Right ventricle myocardium inferior (tissue), 1 donor: ENCODE measurements at regions not wholly inside any gene's neighbourhood (a gene's known extent, or its start where the extent isn't known, plus 50 kb on each side); places are given as distances from the start of the nearest gene placed in this dataset.
"Not testable (repeated sequence)": the region's sequence is repeated elsewhere in the genome, so short reads cannot be mapped to it uniquely, and the experiment has no call there.

Experiments
- ATAC-seq: fragments of 200-7000 bp; cut with Tn5 transposase; one replicate; pipeline ENCODE4 v1.9.1; 2020; ENCODE audit warnings: mild to moderate bottlenecking, moderate library complexity
- DNase-seq: peaks from one replicate; pipeline ENCODE4 v3.0.0; 2021; ENCODE audit errors: missing footprints
- intact Hi-C: fragments of 100-400 bp; cut with DNase I; formaldehyde crosslinking; loops from one replicate; pipeline ENCODE4 v1.11.0; 2022
- donor health status: DM: no; HTN: yes; CAD: no; lungs with severe emphysema.

DNA sequence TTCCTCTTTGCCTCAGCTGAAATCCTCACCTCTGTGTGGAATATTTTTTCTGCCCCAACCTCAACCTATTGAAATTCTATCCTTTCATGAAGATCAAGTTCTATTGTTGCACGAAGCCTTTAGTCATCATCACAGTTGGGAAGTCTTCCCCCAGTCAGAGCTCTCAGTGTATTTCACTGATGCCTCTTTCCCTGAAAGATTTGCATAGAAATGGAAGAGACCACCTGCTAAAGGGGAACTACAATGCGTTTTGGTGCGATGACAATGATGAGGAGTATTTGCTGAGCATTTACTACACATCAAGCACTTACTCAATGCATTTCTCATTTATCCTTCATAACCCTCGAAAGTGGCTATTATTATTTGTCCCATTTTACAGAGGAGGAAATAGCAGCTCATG, 151.2 kb upstream of the KLF3 start:
- intact Hi-C loops: no loop called here
- ATAC-seq: no peak

DNA sequence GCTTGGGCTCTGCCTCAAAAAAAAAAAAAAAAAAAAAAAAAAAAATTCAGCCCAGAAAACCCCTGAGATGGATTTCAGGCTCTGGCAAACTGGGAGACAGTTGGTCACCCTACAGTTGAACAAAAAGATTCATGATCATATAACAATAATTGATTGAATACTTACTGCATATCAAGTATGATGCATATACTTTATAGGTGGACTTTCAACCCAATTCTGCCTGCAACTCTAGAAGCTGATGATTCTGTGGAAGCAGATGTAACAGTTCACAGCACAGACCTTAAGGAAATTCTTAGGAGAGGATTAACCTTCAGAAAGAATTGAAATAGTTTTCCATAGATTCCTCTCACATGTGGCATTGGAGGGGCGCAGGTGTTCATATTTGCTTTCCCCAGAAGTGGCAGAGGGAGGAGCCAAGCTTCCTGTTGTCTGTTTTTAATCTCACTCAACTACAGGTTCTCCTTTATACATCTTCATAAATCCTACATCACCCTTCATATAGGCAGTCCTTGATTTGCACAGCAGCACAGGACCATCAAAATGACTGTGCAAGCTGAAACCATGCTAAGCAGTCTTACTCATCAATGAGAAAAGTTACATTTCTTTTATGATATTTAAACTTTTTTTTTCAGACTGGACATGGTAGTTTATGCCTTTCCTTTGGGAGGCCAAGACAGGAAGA, 149.4 kb upstream of the KLF3 start:
- intact Hi-C loops: no loop called here
- no peak for DNase-seq
- no peak for ATAC-seq

More for the DNA sequence above, 151.2 kb upstream of the KLF3 start:
- DNase-seq: no peak

DNA sequence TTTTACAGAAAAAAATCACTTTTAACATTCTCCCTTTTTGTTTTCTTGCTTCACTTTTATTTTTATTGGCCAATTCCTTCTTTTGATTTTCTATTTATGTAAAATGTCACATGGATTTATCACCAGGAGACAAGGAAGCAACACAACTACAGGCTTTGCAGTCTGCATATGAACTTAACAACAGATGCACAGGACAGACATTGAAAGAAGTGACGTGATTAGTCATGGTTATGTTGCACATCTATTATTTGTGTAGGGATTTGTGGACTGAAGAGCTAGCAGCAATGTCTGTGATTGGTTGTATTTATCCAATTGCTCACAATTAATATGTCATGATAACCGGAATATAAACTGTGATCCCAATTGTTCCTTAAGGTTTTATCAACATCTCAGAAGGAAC, 147.8 kb upstream of the KLF3 start:
- intact Hi-C loops: no loop called here
- no peak for DNase-seq
- ATAC-seq: no peak

DNA sequence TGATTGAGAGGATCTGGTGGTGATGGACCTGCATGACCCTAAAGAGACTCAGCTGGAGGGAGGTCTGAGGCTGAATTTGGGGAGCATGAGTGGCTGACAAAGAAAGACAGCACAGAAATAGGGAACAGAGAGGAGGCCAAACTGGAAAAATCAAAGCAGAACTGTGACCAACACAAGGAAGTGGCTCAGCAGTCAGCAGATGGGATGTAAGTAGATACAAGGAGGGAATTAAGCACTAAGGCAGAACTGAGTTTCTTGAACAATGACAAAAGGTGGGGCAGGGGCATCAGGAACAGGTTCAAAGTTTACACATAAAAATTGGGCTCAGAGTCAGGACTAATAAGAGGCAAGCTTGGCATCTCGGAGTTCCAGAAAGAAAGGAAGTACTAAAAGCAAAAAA, 144.3 kb upstream of the KLF3 start:
- intact Hi-C loops: no loop called here
- ATAC-seq: no peak
- DNase-seq: no peak

DNA sequence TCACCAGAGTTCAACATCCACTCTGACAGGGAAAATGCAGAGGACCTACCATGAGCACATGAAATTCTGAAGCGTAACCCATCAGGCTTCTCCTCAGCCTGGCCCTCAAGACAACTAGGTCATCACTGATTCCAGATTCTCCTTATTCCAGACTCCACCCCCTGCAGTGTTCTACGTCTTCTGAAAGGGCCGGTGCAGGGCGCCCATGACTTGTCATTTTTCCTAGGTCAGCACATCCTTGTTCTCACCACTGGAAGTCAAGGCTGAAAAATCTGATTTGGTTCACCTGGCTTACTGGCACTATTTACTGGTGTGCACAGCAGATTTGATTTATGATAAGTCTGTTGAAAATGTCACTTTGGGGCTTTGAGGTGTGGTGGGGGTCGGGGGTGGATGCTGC, 140.9 kb upstream of the KLF3 start:
- ATAC-seq: peak; percentile 53

DNA sequence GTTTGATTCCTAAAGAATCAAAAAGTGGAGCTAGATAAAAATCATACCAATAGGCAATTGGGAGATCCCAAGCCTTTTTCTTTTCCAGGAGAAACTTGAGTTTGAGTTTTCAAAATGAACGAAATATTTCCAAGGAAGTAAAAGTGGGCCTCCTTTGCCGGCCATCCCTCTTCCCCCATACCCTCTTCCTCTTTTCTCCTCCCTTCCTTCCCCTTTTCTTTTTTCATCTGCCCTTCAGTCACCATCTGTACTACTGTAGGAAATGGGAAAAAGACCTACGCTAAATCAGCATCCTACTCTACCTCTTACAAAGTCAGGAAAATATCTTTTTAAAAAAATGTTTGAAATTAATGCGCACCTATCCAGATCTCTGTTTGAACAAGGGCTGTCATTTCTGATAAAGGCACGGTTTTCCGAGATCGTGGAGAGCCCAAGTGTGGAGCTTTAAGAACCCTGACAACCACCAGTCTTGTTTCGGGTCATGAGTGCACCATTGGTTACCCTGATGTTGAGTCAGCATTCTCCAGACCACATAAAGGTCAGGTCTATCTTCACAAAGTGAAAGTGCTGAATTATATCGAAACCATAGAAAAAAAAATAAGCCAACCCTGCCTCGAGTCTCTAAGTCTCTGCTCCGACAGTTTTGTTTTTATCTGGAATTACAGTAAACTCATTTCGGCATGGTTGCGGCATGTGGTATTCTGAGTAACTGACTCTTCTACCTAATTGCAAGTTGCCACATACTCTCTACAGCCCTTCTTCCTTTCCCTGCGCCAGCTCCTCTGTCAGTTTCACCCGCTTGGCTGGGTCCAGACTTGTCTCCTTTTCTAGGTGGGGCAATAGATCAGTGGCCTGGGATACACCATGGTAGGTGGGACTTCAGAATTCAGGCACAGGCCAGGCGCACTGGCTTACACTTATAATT, 140.2 kb upstream of the KLF3 start:
- DNase-seq (no peak), ATAC-seq (peak; percentile 63)
- intact Hi-C loops: no loop called here

More for the DNA sequence above, 140.9 kb upstream of the KLF3 start:
- no peak for DNase-seq
- intact Hi-C loops: no loop called here

DNA sequence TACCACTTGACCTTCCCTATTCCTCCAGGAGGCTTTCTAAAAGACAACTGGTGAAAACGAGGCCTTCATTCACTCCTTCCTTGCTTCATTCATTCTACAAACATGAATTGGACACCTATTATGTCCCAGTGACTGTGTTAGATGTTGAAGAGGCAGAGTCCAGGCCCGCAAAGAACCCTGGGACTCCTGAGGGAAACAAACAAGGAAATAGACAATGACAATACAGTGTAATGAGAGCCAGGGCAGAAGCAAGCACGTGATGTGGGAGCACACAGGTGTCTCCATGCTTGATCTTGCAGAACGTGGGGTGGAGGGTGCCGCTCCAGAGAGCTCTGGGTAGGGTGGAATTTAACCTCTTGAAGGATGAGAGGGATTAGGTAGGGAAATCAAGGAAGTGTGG, 137.6 kb upstream of the KLF3 start:
- no peak for DNase-seq
- intact Hi-C loops: no loop called here
- ATAC-seq: no peak

DNA sequence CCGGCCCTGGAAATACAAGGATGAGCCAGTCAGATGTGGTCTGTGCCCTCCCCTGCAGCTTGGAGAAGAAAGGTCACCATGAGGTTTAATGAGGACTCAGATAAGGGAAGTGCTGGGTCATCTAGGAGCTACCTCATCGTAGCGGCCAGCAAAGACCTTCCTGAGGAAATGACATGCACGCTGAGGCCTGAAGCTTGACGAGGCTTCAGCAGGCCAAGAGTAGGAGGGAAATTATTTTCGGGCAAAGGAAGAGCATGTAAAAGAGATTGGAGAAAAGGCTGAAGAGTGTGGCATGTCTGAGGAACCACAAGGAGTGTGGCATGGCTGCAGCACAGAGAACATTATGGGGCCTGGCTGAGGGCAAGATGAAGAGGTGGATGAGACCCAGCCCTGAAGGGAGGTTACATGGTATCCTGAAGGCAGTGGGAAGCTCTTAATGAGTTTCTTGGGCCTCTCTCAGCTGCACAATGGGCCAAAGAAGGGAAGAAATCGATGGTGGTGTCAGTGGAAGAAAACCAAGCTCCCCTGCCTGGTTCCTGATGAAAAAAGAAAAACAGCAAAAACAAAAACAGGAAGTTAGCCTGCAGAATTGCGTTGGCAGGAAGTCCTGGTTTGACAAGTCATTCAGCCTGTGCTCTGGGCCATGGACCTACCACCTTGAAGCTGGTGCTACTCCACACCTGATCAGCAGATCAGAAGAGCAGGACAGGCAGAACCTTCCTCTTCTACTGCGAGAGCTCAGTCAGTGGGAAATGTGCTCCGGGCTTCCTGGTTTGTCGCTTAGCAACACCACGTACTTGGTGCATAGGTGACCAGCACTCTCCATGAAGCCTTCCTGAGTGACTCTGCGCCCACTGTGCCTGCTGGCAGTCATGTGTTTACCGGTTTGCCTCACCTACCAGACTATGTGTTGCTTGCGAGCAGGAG, 134.5 kb upstream of the KLF3 start:
- peak; percentile 58 for ATAC-seq
- peak; percentile 78 for DNase-seq
- intact Hi-C loops: no loop called here

DNA sequence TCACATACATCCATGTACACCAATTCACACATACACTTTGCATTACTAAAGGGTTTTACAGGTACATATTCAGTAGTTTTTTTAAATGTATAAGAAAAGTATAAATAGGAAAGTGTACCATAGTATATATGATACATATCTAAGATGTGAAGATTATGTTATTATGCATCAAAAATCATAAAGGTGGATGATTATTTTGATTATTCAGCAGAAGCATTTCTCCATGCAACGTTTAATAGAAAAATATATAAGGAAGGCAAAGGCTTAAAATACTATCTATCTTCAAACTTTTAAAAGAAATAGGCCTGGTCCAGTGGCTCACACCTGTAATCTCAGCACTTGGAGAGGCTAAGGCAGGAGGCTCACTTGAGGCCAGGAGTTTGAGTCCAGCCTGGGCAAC, 133.5 kb upstream of the KLF3 start:
- intact Hi-C loops: no loop called here
- DNase-seq (no peak), ATAC-seq (no peak)

DNA sequence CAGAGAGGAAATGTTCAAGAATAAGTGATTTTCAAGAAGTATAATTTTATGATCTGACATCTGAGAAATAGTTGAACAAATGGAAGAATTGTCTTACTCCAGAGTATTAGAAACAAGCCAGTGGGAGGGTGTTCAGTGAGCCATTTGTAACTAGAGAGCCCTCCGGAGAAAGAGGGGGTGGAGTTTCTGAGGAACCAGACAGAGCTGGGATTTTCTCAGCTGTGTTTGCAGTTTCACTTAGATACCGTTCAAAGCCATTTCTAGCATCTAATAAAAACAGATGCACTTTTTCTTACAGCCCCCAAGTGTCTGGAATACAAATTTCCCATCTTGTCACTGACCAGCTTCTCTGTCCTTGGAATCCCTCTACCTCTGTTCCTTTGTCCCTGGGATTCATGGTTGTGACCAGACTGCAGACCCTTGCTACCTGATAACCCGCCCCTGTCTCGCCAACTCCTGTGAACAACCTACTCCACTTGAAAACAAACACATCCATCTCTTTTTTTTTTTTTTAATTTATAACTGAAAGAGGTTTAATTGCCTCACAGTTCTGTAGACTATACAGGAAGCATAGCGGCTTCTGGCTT, 132.8 kb upstream of the KLF3 start:
- intact Hi-C loops: no loop called here
- ATAC-seq (no peak), DNase-seq (no peak)

DNA sequence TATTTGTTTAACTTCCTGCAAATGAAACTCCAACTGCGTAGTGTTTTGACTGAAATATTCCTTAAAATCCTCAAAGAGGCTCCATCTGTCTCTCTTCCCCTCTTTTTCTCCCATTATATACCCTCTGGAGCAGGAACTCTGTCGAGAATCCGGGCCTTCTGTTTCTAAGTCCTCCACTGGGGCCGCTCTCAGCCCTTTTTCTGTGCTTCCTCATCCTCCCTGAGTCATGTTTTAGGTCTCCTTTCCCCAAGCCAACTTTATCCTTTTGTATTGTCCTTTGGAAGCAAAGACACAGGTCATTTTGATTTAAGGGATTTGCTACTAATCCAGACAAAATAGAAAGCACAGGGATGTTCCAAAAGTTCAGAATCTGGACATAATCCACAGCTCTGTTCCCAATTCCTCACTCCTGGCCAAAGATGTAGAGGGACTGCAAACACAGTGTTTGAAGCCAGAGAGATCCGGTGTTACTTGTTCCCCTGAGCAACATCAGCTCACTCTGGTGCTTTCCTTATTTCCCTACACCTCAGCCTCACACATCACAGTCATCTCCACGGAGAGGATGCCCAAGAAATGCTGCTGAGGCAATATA, 131.0 kb upstream of the KLF3 start:
- DNase-seq (no peak), ATAC-seq (no peak)
- intact Hi-C loops: no loop called here

DNA sequence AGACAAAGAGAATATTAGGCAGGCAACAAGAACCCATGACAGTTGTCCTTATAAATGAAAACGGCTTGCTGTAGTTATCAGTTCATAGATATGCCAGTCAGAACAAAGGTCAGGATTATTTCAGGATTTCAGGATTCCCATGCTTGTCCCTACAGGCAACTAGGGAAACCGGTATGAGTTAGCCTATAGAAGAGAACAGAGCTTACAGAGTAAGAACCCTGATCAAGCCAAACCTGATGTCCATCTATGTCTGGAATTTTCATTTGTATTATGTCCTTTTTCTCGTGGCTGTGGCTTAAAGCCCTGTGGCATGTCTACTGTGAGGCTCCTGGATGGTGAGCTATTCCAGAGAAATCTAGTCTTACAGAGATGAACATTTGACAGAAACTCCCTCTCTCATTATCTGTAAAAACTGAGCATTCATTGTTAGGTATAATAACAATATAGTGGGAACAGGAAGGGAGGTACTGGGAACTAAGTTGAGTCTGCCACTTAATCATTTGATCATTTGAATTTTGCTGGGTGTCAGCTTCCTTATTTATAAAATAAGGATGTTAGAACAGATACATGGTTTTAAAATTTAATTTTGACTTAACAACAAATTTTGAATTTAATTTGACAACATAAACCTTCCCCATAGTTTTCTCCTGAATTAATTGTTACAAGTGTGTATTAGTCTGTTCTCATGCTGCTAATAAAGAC, 129.5 kb upstream of the KLF3 start:
- DNase-seq: no peak
- no peak for ATAC-seq
- intact Hi-C loops: no loop called here

DNA sequence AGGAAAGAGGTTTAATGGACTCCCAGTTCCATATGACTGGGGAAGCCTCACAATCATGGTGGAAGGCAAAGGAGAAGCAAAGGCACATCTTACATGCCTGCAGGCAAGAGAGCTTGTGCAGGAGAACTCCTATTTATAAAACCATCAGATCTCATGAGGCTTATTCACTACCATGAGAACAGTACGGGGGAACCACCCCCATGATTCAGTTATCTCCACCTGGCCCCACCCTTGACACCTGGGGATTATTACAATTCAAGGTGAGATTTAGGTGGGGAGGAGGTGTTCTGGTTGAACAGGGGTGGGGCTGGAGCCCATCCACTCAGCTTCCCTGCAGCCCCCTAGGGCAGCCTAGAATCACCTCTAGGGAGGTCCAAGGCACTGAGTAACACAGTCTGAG, 128.9 kb upstream of the KLF3 start:
- intact Hi-C loops, DNase-seq, ATAC-seq: not testable (repeated sequence)

DNA sequence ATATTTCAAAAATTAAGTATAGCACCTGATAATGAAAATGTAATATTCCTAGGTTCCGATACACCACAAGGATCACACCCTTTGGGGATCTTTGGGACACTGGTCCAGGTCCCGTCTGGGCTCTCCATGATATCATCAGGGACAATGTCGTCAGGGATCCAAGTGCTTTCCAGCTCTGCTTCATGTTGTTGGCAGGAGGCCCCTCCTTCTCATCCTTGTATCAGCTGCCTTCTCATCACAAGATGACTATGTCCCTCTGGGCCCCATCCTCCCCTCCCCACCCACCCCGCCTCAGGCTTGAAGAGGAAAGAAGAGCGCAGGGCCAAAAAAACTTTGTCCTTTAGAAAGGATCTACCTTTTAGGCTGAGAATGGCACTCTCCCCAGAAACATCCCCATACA, 128.3 kb upstream of the KLF3 start:
- no peak for ATAC-seq
- DNase-seq: no peak
- intact Hi-C loops: no loop called here

DNA sequence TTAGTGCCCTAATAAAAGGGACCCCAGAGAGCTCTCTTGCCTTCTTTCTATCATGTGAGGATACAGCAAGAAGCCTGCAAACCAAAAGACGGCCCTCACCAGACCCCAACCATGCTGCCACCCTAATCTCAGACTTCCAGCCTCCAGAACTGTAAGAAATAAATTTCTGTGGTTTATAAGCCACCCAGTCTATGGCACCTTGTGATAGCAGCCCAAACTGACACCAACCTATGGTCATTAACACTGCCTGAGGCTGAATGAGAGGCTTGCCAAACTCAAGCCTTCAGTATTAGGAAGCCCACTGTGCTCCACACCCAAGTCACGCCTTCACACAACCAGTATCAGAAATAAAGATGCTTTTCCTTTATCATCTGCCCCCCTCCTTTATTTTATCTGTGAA, 127.3 kb upstream of the KLF3 start:
- intact Hi-C loops: no loop called here
- no peak for DNase-seq
- ATAC-seq: no peak

DNA sequence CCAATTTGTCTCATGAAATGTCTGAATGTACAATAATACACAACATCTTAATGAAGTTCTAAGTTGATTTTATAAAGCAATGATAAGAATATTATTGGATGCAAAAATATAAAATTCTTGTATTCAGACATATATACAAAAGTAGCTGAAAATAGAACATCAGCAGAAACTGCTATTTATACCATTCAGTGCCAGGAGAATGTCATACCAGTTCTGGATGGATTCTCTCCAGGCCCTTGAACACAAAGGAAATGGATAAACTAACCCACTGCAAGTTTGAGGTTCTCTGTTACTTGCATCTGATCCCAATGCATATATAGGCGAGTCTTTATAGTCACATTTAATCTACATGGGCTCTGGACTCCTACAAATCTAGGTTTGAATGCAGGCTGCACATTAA, 126.3 kb upstream of the KLF3 start:
- no peak for DNase-seq
- intact Hi-C loops: no loop called here
- no peak for ATAC-seq

DNA sequence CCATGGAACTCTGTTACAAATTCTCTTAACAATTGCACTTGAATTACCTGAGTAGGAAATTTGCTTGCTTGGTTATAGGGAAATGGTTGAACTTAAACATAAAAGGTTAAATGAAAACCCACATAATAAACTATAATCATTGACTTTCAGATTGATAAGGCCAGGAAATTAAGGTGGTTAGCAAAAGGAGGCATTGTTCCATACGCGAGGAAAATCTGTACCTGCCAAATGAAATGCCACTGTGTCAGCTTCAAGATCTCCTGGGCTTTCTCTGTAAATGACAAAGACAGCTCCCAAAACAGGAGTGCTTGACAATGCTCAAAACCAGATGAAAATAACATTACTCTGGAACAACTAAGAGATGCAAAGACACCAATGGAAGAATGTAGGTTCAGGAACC, 125.5 kb upstream of the KLF3 start:
- no peak for ATAC-seq

DNA sequence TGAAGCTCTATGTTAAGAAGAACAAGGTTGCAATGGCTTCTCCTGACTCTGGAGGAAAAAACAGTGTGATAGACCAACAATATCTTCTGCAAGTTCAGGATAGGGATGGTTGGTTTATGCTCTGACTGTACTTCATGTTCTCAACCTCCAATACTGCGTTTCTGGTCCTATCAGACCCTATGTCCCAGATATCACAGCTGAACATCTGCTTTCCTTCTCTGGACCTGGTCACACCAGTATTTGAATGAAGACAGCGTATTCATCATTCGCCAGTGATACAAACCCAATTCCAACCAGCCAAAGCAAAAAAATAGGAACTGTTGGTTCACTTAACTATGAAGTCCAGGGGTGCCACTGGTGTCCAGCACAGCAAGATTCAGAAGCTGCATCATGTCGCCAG, 124.5 kb upstream of the KLF3 start:
- intact Hi-C loops: no loop called here
- no peak for DNase-seq
- ATAC-seq: no peak

More for the DNA sequence above, 125.5 kb upstream of the KLF3 start:
- no peak for DNase-seq
- intact Hi-C loops: no loop called here
